ENCODE measurements at regions not wholly inside any gene's neighbourhood (a gene's known extent, or its start where the extent isn't known, plus 50 kb on each side); places are given as distances from the start of the nearest gene placed in this dataset.

- TF ChIP-seq POLR2A (IDR thresholded peaks at IDR 0.05; ENCODE audit: low read length) (no peak), GATA1 (IDR thresholded peaks at IDR 0.05; ENCODE audit: low read depth, low read length) (no peak)
Measured at GRCh38 chr2:189236066-189236465, 56.5 kb upstream of the COL5A2 start.
